HEK293 (cell line): ENCODE measurements at regions not wholly inside any gene's neighbourhood (a gene's known extent, or its start where the extent isn't known, plus 50 kb on each side); places are given as distances from the start of the nearest gene placed in this dataset.
A peak's percentile ranks its signal among the peaks of the same experiment; 100 is the strongest.

Source experiments
- CTCF ChIA-PET: fragments of 350-600 bp; formaldehyde crosslinking; extraction: SDS; loops from one replicate; lab custom pipeline; 2021; ENCODE audit warnings: antibody characterized with exemption; lab: Yijun Ruan, JAX
- POLR2A ChIA-PET: fragments of 300-600 bp; formaldehyde crosslinking; extraction: SDS; loops from one replicate; lab custom pipeline; 2020; ENCODE audit warnings: antibody characterized with exemption, inconsistent platforms; lab: Yijun Ruan, JAX
- H3K27ac ChIP-seq: fragments of 200-500 bp; sonication (Bioruptor generic); 2 replicates; pipeline ENCODE4 v1.5.1; 2014; ENCODE audit warnings: low read depth, low read length, control low read depth, inconsistent platforms; ENCODE audit errors: extremely low read depth
- H3K36me3 ChIP-seq, 2 experiments: fragments of 200-500 bp in 1 of 2; sonication (Bioruptor generic) in 1 of 2; 1 replicate in 1 of 2; 2 replicates in 1 of 2; pipeline ENCODE4 v1.5.1; 2014 to 2017; ENCODE audit warnings: inconsistent platforms in 2 of 2, low read length in 2 of 2; ENCODE audit not compliant: control insufficient read depth in 2 of 2, insufficient read depth in 1 of 2
- H3K4me1 ChIP-seq: fragments of 200-500 bp; sonication (Bioruptor generic); 2 replicates; pipeline ENCODE4 v1.5.1; 2014; ENCODE audit warnings: mild to moderate bottlenecking, low read length, inconsistent platforms; ENCODE audit not compliant: control insufficient read depth, insufficient read depth
- H3K4me3 ChIP-seq: 2 replicates; pipeline ENCODE4 v1.5.1; 2011; ENCODE audit warnings: low read depth, mild to moderate bottlenecking, control low read depth, low read length, moderate library complexity
- H3K9me3 ChIP-seq: fragments of 200-500 bp; sonication (Bioruptor generic); 2 replicates; pipeline ENCODE4 v1.5.1; 2014; ENCODE audit warnings: low read depth, low read length, inconsistent platforms; ENCODE audit not compliant: control insufficient read depth, insufficient read depth
- ATF2 ChIP-seq: fragments of 450-650 bp; formaldehyde crosslinking; IDR thresholded peaks from 2 replicates; pipeline ENCODE4 v1.5.1; 2016; ENCODE audit warnings: missing biosample characterization, missing genetic modification characterization, low read depth
- BCL11A ChIP-seq: fragments of 450-650 bp; formaldehyde crosslinking; IDR thresholded peaks from 2 replicates; pipeline ENCODE4 v1.5.1; 2016; ENCODE audit warnings: low read depth, missing biosample characterization, missing genetic modification characterization
- FEZF1 ChIP-seq: fragments of 450-650 bp; formaldehyde crosslinking; IDR thresholded peaks from 2 replicates; pipeline ENCODE4 v1.5.1; 2016; ENCODE audit warnings: missing biosample characterization, missing genetic modification characterization
- IKZF3 ChIP-seq: fragments of 450-650 bp; IDR thresholded peaks from 2 replicates; pipeline ENCODE4 v1.5.0; 2018; ENCODE audit warnings: missing biosample characterization, mild to moderate bottlenecking, missing genetic modification characterization, moderate library complexity
- OSR2 ChIP-seq: fragments of 450-650 bp; formaldehyde crosslinking; IDR thresholded peaks from 2 replicates; pipeline ENCODE4 v1.5.1; 2016; ENCODE audit warnings: missing biosample characterization, missing genetic modification characterization
- ZFP37 ChIP-seq: fragments of 450-650 bp; formaldehyde crosslinking; IDR thresholded peaks from 2 replicates; pipeline ENCODE4 v1.5.1; 2016; ENCODE audit warnings: missing biosample characterization, missing genetic modification characterization
- ZNF112 ChIP-seq: fragments of 450-650 bp; formaldehyde crosslinking; IDR thresholded peaks from 2 replicates; pipeline ENCODE4 v1.5.0; 2017; ENCODE audit warnings: missing biosample characterization, missing genetic modification characterization
- ZNF114 ChIP-seq: fragments of 450-650 bp; formaldehyde crosslinking; IDR thresholded peaks from 2 replicates; pipeline ENCODE4 v1.5.0; 2017; ENCODE audit warnings: missing biosample characterization, missing genetic modification characterization
- ZNF140 ChIP-seq: fragments of 450-650 bp; formaldehyde crosslinking; IDR thresholded peaks from 2 replicates; pipeline ENCODE4 v1.5.1; 2016; ENCODE audit warnings: missing biosample characterization, missing genetic modification characterization
- ZNF16 ChIP-seq: fragments of 450-650 bp; formaldehyde crosslinking; IDR thresholded peaks from 2 replicates; pipeline ENCODE4 v1.5.1; 2016; ENCODE audit warnings: low read depth, missing biosample characterization, missing genetic modification characterization
- ZNF175 ChIP-seq: fragments of 450-650 bp; formaldehyde crosslinking; IDR thresholded peaks from 2 replicates; pipeline ENCODE4 v1.5.1; 2016; ENCODE audit warnings: missing biosample characterization, missing genetic modification characterization
- ZNF221 ChIP-seq: fragments of 450-650 bp; formaldehyde crosslinking; IDR thresholded peaks from 2 replicates; pipeline ENCODE4 v1.5.1; 2017; ENCODE audit warnings: missing biosample characterization, missing genetic modification characterization, borderline replicate concordance
- ZNF280C ChIP-seq: fragments of 450-650 bp; formaldehyde crosslinking; IDR thresholded peaks from 2 replicates; pipeline ENCODE4 v1.5.1; 2016; ENCODE audit warnings: missing biosample characterization, missing genetic modification characterization
- ZNF473 ChIP-seq: fragments of 450-650 bp; formaldehyde crosslinking; IDR thresholded peaks from 2 replicates; pipeline ENCODE4 v1.5.1; 2017; ENCODE audit warnings: missing biosample characterization, missing genetic modification characterization
- ZNF514 ChIP-seq: fragments of 450-650 bp; formaldehyde crosslinking; IDR thresholded peaks from 2 replicates; pipeline ENCODE4 v1.5.1; 2016; ENCODE audit warnings: missing biosample characterization, missing genetic modification characterization
- ZNF610 ChIP-seq: fragments of 450-650 bp; formaldehyde crosslinking; IDR thresholded peaks from 2 replicates; pipeline ENCODE4 v1.5.1; 2016; ENCODE audit warnings: missing biosample characterization, missing genetic modification characterization, borderline replicate concordance
- ZNF624 ChIP-seq: fragments of 450-650 bp; formaldehyde crosslinking; IDR thresholded peaks from 2 replicates; pipeline ENCODE4 v1.5.1; 2017; ENCODE audit warnings: missing biosample characterization, missing genetic modification characterization
- ZNF654 ChIP-seq: fragments of 450-650 bp; formaldehyde crosslinking; IDR thresholded peaks from 2 replicates; pipeline ENCODE4 v1.5.1; 2016; ENCODE audit warnings: low read depth, missing biosample characterization, missing genetic modification characterization
- ZNF658 ChIP-seq: fragments of 450-650 bp; formaldehyde crosslinking; IDR thresholded peaks from 2 replicates; pipeline ENCODE4; 2016; ENCODE audit warnings: missing biosample characterization, missing genetic modification characterization
- ZNF701 ChIP-seq: fragments of 450-650 bp; formaldehyde crosslinking; IDR thresholded peaks from 2 replicates; pipeline ENCODE4 v1.5.1; 2016; ENCODE audit warnings: missing biosample characterization, missing genetic modification characterization
- ZNF707 ChIP-seq: fragments of 450-650 bp; formaldehyde crosslinking; IDR thresholded peaks from 2 replicates; pipeline ENCODE4 v1.5.1; 2016; ENCODE audit warnings: missing biosample characterization, missing genetic modification characterization
- ZSCAN4 ChIP-seq: fragments of 450-650 bp; formaldehyde crosslinking; IDR thresholded peaks from 2 replicates; pipeline ENCODE4 v1.5.1; 2017; ENCODE audit warnings: missing biosample characterization, missing genetic modification characterization
- TF ChIP-seq, protein P1 (sequence below): sonication (generic); formaldehyde crosslinking; IDR thresholded peaks from 2 replicates; pipeline ENCODE4 v1.8.1; 2022; ENCODE audit warnings: mild to moderate bottlenecking, moderate library complexity, missing genetic modification reagents

DNA sequence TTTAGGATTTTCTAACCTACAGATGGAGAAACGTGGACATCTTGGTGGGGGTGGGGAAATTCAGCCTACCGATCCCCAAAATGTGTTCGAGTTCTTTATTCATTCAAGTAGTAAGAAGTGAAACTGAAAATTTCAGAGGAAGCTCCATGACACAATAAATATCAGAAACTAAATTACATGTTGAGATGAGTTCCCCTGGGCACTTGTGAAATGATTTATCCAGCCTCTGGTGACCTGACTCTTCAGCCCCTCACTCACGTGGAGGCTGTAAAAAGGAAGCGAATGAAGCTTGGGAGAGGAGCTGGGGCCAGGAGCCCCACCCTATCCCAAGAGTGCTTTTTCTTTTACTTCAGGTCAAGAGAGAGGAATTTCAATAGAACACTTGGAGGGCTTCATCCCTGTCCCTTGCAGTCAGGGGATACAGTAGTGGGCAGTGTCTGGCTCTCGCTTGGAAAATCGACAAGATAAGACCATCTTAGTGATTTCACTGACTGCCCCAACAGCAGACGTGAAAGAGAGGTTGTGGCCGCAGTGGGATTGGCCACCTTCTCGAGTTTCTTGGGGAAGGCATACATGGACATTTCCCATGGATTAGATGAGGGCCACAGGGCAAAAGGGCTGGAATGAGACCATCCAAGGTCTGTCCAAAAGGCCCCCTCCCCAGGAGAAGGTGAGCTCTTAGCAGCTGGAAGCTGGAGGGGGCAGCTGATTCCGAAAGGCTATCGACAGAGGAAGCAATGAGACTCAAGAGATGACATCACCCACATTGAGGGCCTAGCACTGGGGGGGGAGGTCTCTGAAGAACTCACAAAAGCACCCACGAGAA lies 76.8 kb upstream of the SH3PXD2B start:
- Histone ChIP-seq H3K36me3 (no peaks in the 10 kb centered on the region), H3K27ac (no peak overlapping the region), H3K9me3 (no peaks in the 10 kb centered on the region), H3K4me3 (no peak overlapping the region), H3K4me1 (no peaks in the 10 kb centered on the region)
- ChIA-PET CTCF (interaction anchor here (0.6 kb wide), 2 partner anchors 161 to 167 kb away, joined by 3 to 5 read pairs; no protein-coding TSS in a partner anchor), POLR2A (interaction anchor here (0.7 kb wide), 1 partner anchor 227 kb away, joined by 5 read pairs; no protein-coding TSS in a partner anchor)
- TF ChIP-seq ZNF114 (no peak), ATF2 (tag by site-specific recombination) (peak; percentile 35; the same call in 1 of the 2 replicates)

GRCh38 chr5:172530406-172530805 lies 76.1 kb upstream of the SH3PXD2B start:
- ChIA-PET POLR2A (no interaction called here), CTCF (interaction anchor here (0.6 to 1.9 kb wide), 3 partner anchors 20 to 166 kb away, joined by 3 to 5 read pairs (median 5); no protein-coding TSS in a partner anchor)
- TF ChIP-seq ZNF707 (tag by site-specific recombination) (no peak), OSR2 (tag by site-specific recombination) (no peak), ZNF624 (tag by site-specific recombination) (no peak), ZSCAN4 (tag by site-specific recombination) (no peak), ZNF514 (tag by site-specific recombination) (no peak), IKZF3 (tag by site-specific recombination) (no peak), ZNF610 (tag by site-specific recombination) (no peak), ZNF140 (tag by site-specific recombination) (no peak), ZNF701 (tag by site-specific recombination) (no peak), ZNF473 (no peak), ZNF221 (tag by site-specific recombination) (no peak)
- TF ChIP-seq, all 188 proteins: peak for 0
- Histone ChIP-seq H3K9me3 (no peaks in the 10 kb centered on the region), H3K4me3 (no peak overlapping the region), H3K27ac (no peak overlapping the region), H3K4me1 (no peaks in the 10 kb centered on the region), H3K36me3 (no peaks in the 10 kb centered on the region)

DNA sequence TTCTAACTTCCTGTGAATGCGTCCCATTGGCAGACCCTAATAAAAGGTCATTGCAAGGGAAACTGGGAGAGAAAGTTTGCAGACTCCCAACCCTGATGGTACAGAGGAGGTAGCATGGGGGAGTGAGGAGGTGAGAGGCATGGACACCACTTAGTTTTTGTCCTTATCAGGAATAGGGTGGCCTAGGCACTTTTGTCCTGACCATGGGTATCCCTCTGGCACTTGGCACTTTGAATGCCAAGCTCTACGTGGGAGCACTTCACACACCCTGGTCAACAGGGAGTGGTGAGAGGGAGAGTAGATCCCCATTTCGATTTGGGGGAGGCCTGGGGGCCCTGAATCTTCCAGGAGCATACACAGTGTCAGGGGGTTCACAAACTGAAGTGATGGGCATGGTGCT lies 75.6 kb upstream of the SH3PXD2B start:
- POLR2A ChIA-PET = no interaction called here

DNA sequence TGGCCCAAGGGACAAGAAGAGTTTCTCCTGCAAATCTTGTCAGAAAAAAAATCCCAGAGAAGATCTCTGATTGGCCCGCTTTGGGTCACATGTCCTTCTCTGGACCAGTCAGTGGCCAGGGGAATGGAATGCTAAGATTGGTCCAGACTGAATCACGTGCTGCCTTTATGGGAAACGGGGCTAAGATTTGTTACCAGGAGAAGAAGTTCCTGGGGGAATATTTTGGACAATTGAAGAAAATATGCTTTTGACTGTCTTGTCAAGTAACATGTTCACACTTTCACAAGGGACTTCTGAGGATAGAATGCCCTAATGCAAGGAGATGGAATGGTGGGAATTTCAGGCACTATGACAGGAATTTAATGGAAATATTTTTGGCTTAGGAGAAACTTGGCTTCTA lies 74.1 kb upstream of the SH3PXD2B start:
- CTCF ChIA-PET = interaction anchor here (1.9 kb wide), 1 partner anchor 22 kb away, joined by 5 read pairs; no protein-coding TSS in a partner anchor
- no peak for TF ChIP-seq ZFP37 (tag by site-specific recombination)
- TF ChIP-seq ZNF175 (tag by site-specific recombination) = no peak
- no peak for TF ChIP-seq FEZF1
- no peak for TF ChIP-seq ZNF16
- TF ChIP-seq, protein P1, sequence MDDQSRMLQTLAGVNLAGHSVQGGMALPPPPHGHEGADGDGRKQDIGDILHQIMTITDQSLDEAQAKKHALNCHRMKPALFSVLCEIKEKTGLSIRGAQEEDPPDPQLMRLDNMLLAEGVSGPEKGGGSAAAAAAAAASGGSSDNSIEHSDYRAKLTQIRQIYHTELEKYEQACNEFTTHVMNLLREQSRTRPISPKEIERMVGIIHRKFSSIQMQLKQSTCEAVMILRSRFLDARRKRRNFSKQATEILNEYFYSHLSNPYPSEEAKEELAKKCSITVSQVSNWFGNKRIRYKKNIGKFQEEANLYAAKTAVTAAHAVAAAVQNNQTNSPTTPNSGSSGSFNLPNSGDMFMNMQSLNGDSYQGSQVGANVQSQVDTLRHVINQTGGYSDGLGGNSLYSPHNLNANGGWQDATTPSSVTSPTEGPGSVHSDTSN = no peak
- TF ChIP-seq BCL11A (tag by site-specific recombination) = no peak
- TF ChIP-seq ZNF280C (tag by site-specific recombination) = no peak

More for the DNA sequence above, 75.6 kb upstream of the SH3PXD2B start:
- H3K4me1 ChIP-seq = no peaks in the 10 kb centered on the region
- no peak overlapping the region for H3K4me3 ChIP-seq
- CTCF ChIA-PET = interaction anchor here (1.9 kb wide), 1 partner anchor 21 kb away, joined by 5 read pairs; no protein-coding TSS in a partner anchor
- TF ChIP-seq ZNF658 (tag by site-specific recombination) (no peak), ZNF112 (tag by site-specific recombination) (no peak), ZNF654 (tag by site-specific recombination) (no peak)
- TF ChIP-seq, all 188 proteins: peak for 0
- no peaks in the 10 kb centered on the region for H3K9me3 ChIP-seq
- no peak overlapping the region for H3K27ac ChIP-seq
- H3K36me3 ChIP-seq = no peaks in the 10 kb centered on the region

More for the DNA sequence above, 74.1 kb upstream of the SH3PXD2B start:
- POLR2A ChIA-PET = no interaction called here
- Histone ChIP-seq H3K36me3 (no peaks in the 10 kb centered on the region), H3K4me3 (no peak overlapping the region), H3K27ac (no peak overlapping the region), H3K9me3 (no peaks in the 10 kb centered on the region), H3K4me1 (no peaks in the 10 kb centered on the region)
